Mucosa of gallbladder (tissue), 1 donor: ENCODE measurements at regions not wholly inside any gene's neighbourhood (a gene's known extent, or its start where the extent isn't known, plus 50 kb on each side); places are given as distances from the start of the nearest gene placed in this dataset.

ENCODE experiments used
- DNase-seq: peaks from one replicate; pipeline ENCODE4 v3.0.0-alpha.2; 2020; ENCODE audit warnings: low spot score
- donor health status: DM: no; HTN: no; CAD: no.

DNA sequence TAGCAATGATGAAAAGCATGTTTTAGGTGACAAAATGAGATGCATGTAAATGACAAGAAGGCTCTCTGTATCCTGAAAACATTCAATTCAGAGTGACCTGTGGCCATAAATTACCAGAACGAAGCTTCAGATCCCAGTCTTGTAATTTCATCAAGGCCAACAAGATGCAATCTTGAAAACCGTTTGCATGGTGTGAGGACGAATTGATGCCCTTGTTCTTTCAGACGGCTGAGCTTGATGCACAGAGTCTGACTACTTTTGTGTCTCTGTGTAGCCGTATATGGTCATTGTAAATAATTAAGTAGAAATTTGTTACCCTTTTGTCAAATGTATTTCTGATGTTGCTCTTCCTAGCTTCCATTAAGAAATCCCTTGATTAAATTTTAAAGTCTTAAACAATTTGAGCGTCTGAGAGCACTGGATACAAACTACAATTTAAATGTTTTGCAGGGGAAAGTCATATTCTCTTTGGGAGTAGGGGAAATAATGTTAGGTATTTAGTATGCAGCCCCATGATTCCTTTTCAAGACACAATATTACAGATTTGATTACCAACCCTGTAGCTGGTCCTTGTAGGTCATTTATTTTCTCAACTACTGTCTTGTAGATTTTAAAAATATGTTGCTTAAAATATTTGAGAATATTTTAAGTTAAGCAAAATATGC lies 125.8 kb upstream of the PCDH9 start:
- DNase-seq = no peak

DNA sequence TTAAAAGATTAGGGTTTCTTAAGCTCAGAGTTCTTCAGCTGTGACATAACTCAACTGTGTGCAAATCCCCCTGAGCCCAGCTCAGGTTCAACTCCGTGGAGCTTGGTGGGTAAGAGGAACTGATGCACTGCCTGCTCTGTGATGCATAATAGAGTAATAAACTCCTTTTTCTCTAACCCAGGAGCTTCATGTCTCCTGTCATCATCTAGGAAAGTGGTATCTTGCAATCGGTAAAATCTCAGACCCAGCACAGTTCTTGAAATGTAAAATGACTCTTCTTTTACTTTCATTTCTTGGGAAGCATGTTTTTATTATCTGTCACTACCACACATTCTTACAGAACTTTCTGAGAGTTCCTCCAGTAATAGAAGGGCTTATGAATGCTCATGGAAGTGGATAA lies 123.8 kb upstream of the PCDH9 start:
- DNase-seq = no peak

DNA sequence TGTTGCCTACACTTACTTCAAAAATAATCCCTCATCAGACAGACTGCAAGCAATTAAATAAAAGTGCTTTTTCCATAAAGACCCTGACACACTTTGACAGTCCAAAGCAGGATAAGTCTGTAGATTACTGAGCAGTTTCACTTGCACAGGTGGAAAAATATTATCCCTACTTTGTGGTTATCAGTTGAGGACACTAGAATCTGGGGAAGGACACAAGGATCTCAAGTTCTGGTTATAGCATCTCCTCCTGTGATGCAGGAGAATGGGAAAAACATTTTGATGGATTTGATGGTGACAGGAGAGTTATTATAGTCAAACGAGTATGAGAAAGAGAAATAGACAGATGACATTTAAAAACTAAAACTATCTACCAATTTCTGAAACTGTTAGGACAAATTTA lies 122.9 kb upstream of the PCDH9 start:
- DNase-seq = no peak

DNA sequence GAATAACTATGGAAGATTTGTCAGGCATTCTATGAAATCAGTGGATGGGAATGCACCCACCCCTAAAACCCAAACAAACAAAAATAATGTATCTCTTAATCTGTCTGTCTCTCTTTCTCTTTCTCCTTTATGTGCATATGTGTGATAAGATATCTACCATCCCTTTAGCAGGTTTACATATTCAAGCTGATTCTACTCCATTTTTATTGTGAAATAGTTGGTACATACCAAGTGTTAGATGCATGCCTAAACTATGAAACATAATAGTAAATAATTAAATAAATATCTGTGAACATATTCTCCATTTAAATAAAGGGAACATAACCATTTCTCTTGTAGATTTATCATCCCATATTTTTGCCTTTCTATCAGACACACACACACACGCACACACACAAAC lies 121.8 kb upstream of the PCDH9 start:
- no peak for DNase-seq

DNA sequence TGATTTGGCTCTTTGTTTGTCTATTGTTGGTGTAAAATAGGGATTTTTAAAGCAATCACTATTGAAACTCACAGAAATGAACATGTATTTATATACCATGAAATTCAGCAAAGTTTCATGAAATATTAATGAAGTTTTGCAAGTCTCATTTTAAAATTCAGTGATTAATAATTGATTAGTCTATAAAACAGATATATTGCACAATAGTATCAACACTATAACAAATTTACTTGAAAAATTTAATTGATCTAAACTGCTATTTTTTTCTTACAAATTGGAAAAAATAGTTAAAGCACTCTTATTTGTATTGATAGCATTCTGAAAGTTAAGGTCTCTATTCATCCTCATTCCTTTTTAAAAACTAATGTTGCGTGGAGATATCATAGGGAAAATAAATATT lies 121.0 kb upstream of the PCDH9 start:
- DNase-seq = no peak

DNA sequence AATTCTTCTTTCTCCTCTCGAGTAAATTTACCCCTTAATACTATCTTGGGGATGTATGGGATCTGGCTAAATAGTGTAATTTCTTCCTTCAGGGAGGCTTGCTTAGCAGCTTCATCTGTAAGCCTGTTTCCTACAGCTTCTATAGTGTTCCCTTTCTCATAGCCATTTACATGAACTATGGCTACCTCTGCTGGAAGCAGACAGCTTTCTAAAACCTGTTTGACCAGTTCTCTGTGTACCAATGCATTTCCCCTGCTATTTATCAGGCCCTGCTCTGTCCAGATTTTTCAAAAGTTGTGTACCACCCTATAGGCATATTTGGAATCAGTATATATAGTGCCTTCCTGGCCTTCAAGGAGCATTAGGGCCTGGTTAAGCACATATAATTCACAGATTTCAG lies 113.6 kb upstream of the PCDH9 start:
- peak; percentile 11 for DNase-seq

DNA sequence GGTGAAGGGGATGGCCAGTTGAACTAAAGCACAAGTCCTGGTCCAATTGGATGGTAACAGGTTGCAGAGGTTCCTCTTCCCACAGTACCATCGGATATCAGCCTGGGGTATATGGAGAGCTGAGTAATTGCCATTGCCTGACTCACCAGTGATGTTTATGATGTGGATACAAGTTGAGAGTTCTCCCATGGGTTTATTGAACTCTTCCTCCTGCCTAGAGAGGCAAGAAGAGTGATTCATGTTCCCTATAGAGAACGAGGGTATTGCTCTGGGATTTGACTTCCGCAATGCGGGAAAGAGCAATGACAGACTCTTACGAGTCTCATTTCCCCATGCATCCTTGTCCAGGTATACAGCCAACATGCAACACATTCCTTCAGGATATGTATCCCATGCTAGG lies 111.3 kb upstream of the PCDH9 start:
- no peak for DNase-seq

DNA sequence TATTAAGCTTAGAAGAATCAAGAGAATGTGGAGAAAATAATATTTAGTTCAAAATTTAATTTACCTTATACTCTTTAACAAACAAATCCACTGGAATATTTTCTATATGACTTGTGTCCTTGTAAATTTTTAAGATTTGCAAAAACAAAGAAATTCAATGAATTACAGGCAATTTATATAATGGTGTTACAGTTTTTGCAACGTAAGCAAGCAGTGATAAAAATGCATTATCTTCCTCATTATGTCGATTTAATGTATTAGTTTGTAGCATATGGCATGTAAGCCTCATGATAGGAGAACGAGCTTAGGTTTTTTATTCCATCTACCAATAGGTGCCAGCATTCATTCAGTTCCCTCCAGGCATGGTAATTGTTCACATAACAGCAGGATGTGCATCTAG lies 100.0 kb upstream of the PCDH9 start:
- DNase-seq = no peak

DNA sequence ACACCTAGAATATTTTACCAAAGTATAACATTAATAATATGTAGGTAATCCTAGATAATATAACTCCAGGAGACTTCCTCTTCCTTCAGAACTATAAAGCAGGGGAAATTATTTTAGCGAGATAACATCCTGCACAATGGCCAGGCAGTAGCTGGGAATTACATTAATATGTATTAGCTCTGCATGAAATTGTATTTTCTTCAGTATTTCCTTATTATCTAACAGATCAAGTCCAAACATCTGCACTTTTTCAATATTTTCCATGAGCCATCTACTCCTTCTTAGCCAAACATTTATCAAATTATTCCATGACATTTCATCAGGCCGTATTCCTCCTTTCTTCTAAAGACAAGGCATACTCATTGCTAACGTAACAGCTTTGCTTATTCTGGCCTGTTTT lies 98.8 kb upstream of the PCDH9 start:
- DNase-seq = no peak

DNA sequence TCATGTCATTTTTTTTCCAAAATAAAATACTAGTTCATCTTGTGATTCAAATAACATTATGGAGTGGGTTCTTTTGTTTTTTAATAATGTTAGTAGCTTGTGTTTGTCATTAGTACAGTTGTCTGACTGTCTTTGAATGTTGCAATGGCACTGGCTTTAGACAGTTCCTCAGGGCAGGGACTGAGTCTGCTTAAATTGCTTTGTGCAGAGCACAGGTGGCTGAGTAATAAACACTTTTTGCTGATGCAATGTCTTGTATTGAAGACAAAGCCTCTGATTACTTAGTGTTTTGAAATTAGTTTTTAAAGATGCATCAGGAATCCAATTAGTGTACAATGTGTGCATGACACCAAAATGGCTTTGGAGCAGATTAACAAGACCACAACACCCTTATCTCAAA lies 88.7 kb upstream of the PCDH9 start:
- DNase-seq = no peak

DNA sequence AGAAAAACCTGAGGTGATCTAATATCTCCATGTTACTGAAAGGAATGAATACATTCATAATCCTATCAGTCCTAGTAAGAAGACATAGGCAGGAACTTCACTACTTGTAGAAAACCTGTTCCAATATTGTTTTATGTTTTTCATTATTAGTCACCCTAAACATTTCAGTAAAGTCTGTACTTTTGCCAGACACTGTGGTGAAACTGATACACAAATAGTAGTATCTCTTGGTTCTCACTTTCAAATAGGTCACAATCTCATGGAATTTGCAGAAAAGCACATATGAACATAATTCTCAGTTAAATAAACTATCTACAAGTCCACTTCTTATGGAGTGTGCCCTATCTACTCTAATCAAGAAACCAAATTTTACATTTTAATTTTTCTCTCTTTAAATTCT lies 88.3 kb upstream of the PCDH9 start:
- DNase-seq = no peak

DNA sequence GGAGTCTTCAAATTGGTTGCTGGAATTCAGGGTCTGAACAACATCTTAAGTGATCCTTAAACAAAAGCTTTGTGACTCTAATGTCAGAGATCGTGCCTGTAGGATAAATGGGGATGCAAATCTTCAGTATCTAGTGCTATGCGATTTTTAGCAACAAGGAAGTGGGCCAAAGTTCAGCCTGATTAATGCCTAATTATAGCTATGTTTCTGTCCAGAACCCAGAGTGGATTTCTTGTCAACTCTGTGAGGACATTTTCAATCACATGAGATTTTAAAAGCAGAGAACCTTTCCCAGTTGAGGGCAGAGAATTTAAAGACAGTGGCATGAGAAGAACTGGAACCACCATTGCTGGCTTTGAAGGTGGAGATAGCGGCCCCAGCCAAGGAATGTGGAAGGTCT lies 84.3 kb upstream of the PCDH9 start:
- DNase-seq = no peak

DNA sequence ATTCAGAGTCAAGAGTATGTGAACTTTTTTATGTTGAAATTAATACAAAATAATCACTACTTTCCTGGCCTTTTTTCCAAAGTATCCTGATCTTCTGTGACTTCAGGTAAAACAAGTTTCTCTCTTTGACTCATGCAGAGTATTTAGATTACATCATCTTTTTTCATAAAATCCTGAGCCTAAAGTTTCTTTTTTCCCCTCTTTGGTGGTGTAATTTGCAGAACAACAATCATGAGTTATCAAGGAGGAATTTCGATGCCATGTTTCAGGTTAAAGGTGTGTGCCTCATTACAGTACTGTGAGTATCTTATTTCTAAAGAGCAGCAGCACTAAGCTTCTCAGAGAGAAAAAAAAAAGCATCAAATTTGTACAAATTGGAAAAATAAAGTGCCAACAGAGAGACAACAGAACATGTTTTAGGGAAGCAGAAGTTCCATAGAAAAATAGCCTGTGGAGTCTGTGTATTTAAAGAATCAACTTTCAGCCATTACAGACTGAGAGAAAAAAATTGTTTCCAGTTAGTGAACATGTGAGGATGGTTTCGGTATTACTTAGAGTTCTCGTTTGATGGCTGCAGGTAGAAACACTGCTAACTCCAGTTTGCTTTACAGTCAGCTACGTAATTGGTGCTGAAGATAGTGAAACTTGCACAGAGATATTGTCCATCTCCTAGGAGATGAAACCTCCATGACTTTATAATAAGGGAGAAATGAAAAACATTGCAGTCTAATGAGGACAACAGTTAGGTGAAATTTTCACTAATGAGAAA lies 78.1 kb upstream of the PCDH9 start:
- no peak for DNase-seq

DNA sequence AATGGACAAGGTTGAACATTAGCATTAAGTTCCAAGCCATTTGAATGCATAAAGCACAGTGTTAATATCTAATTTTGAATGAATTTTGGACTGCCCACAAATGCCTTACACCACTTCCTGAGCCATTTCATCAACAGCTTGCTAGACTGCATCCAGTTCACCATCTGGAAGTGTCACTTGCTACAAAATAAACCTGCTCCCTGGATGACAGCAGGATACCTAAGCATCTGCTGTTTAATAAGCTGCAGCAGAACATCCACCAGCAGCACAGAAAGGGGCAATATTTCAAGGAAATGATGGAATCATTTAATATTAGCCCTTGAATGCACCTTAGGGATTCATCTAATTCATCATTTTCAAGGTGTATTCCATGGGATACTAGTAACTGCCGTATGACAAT lies 76.6 kb upstream of the PCDH9 start:
- DNase-seq = no peak

DNA sequence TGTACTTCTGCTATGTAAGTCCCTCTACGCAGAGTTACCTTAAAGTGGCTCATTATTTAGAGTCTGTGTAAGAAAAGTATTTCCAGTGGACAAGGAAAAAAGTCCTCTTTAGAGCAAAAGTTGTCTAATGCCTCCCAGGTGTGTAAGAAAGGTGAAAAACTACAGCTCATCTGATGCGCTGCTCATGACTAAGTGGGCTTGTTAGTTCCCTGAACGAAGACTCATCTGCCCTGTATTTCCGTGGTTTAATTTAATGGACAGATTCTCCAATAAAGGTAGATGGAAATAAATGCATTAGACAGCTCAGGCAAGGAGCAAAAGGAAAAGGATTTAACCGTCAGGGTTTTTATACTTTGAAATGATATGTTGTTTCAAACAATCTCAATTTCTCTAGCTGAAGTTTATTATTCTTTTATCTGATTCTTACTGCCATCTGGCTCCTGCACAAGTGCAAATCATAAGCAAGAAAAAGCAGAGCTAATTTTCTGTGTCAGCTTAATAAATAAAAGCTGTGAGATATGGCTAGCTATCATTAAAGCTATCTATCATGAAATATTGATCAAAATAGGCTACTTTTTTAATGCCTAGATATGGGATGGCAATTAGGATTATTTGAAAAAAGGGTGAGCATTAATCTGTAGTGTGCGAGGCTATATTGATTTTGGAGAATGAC lies 73.7 kb upstream of the PCDH9 start:
- DNase-seq = no peak

DNA sequence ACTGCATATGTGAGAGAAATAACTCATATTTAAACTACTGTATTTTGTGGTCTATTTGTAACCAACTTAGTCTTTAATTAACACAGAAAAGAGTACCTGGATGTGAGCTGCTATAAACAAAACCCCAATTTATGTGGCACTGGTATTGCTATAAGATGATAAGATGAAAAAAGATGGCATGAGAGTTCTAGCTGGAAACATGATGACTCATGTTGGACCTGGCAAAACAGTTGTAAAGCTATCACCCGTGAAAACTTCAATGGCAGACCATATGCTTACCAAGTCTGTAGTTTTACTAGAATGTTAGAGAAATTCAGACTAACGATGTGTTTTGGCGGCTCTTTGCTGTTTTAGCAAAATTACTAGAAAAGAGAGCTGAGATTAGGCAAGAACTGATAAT lies 69.6 kb upstream of the PCDH9 start:
- no peak for DNase-seq

DNA sequence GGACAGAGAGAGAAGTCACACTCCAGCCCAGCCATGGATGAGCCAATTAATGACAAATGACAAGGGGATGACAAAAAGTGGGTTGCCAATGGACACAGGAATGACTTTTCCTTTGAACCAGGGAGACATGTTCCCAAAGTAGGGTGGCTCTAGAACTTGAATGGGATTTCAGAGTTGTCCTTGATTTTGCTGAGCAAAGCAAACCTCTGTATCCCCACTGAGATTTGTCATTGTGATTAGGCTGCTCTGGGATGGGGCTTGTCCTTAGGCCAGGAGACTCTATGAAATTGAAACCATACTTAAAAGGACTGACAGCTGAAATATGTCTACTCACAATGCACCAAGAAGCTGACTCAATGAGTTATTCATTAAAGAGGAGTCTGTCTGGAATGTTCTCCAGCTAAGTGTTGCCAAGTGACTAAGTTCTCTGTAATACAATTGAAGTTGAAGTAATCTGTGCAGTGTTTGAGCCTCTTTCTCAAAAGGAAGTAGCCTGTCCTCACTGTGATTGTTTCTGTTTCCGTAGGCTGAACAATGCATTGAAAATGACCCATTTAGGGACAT lies 69.0 kb upstream of the PCDH9 start:
- DNase-seq = no peak

DNA sequence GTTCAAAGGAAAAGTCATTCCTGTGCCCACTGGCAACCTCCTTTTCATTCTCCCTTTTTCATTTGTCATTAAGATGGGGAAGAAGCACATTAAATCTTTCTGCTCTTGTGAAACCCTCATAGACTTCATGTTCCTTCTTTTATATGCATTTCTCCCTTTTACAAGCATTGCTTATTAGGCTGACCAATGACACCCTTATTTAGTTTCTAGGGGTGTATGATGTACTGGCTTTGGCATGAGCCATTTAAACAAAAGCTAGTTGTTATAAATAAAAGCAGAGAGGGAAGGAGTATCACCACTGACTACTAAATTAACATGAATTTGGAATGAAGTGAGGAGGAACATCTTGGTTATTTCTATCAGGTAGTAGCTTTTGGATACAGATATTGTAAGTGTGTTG lies 68.2 kb upstream of the PCDH9 start:
- no peak for DNase-seq

DNA sequence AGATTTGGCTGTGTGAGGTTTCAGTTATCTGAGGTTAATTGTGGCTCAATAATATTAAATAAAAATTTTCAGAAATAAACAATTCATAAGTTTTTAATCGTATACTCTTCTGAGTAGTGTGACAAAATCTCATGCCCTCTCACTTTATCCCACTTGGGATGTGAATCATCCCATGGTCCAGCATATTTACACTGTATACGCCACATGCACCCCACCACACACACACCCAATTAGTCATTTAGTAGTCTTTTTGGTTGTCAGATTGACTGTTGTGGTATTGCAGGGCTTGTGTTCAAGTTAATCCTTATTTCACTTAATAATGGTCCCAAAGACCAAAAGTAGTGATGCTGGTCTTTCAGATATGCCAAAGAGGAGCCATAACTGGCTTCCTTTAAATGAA lies 66.4 kb upstream of the PCDH9 start:
- DNase-seq = no peak

DNA sequence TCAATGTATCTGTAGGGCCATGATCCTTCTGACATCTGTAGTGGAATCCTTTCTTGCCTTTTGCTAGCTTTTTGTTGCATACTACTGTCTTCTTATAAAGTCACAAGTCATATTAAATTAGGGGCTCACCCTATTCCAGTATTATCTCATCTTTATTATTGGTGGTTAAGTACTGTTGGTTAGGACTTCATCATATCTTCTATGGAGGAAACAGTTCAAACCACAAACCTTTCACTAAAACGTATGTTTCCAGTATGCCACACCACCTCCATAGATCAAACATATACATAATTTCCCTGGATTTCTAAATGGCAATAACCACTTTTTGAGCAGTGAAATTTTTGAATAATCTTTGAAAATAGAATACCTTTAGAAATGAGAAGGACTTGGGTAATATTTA lies 62.8 kb upstream of the PCDH9 start:
- no peak for DNase-seq

DNA sequence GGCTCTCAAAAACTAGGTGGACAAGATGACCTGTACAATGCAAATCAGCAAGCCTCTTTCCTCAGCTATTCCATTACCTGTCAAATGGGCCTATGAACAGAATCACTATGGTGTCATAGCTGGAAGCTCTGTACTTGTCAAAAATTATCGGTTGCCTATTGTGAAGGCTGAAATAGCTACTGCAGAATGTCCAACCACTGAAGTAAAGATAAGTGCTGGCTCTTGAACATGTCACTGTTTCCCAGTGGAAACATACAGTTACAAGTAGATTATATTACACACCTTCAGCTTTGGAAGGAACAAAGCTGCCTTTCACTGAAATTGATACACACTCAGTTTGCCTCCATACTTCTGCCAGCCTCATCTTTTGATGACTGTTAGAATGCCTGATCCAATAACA lies 55.5 kb upstream of the PCDH9 start:
- no peak for DNase-seq

DNA sequence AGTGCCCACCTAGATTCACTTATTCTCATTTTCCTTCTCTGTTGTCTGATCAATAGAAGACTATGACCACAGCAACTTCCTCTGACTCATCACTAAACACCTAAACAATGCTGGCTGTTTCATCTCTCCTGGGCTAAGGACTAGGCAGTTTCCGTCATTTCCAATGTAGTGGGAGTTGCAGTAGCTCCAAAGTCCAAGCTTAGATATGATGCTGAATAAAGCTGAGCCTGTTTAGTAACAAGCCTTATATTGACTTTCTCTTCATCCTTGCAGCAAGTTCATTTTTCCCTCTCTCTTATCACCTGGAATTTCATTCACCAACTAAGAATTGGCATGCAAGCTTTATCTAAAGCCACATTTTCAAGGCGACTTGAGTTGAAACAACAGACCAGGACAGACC lies 53.5 kb upstream of the PCDH9 start:
- peak; percentile 69 for DNase-seq

DNA sequence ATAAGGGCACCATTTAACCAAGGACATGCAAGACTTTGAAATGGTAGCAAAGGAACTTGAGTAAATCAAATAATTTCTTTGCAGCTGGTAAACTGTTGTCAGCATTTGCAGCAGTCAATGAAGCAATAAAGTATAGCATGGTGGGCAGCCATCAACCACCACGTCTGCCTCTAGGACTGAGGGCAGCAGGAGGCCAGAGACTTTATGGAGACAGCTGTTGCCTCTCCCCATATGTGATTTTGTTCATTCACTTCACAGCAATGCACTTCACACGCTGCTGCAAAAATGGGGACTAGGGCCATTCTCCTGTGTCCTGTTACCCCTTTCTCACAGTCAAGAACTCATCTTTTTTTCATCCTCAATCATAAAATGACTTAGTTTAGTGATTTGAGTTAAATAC lies 51.3 kb upstream of the PCDH9 start:
- no peak for DNase-seq
